Thoracic aorta (tissue), 2 donors: ENCODE measurements at regions not wholly inside any gene's neighbourhood (a gene's known extent, or its start where the extent isn't known, plus 50 kb on each side); places are given as distances from the start of the nearest gene placed in this dataset.

Source experiments
- ATAC-seq: fragments of 150-250 bp; one replicate; pipeline ENCODE4 v1.8.0; 2017; ENCODE audit warnings: low read depth; ENCODE audit not compliant: insufficient number of reproducible peaks, low FRiP score
- DNase-seq: peaks from one replicate; pipeline ENCODE4 v3.0.0-alpha.2; 2020; ENCODE audit warnings: low spot score
- H3K27ac ChIP-seq, 2 donors: fragments of 200-600 bp; sonication (generic); 1 replicate in 1 of 2; 2 replicates in 1 of 2; pipeline ENCODE4 v1.5.1; 2016; ENCODE audit warnings: mild to moderate bottlenecking in 2 of 2, moderate library complexity in 2 of 2
- H3K27me3 ChIP-seq: fragments of 200-600 bp; sonication (generic); replicated peaks from 2 replicates; pipeline ENCODE4 v1.6.0; 2016; ENCODE audit warnings: mild to moderate bottlenecking; ENCODE audit not compliant: insufficient read depth
- H3K36me3 ChIP-seq: fragments of 200-600 bp; sonication (generic); one replicate; pipeline ENCODE4 v1.5.1; 2016
- H3K4me1 ChIP-seq, 2 donors: fragments of 200-600 bp; sonication (generic); 1 replicate in 1 of 2; 2 replicates in 1 of 2; pipeline versions ENCODE4 v1.5.1 to v1.6.0; 2016; ENCODE audit warnings: low read depth in 2 of 2, mild to moderate bottlenecking in 1 of 2; ENCODE audit not compliant: control insufficient read depth in 1 of 2
- H3K4me3 ChIP-seq: fragments of 200-600 bp; sonication (generic); 2 replicates; pipeline ENCODE4 v1.5.1; 2016; ENCODE audit warnings: mild to moderate bottlenecking
- H3K9me3 ChIP-seq: fragments of 200-600 bp; sonication (generic); 2 replicates; pipeline ENCODE4 v1.5.1; 2016
- TF ChIP-seq, protein P1 (sequence below): fragments of 200-600 bp; sonication (generic); IDR thresholded peaks from one replicate; pipeline ENCODE4 v1.5.1; 2019; ENCODE audit warnings: antibody characterized with exemption

DNA sequence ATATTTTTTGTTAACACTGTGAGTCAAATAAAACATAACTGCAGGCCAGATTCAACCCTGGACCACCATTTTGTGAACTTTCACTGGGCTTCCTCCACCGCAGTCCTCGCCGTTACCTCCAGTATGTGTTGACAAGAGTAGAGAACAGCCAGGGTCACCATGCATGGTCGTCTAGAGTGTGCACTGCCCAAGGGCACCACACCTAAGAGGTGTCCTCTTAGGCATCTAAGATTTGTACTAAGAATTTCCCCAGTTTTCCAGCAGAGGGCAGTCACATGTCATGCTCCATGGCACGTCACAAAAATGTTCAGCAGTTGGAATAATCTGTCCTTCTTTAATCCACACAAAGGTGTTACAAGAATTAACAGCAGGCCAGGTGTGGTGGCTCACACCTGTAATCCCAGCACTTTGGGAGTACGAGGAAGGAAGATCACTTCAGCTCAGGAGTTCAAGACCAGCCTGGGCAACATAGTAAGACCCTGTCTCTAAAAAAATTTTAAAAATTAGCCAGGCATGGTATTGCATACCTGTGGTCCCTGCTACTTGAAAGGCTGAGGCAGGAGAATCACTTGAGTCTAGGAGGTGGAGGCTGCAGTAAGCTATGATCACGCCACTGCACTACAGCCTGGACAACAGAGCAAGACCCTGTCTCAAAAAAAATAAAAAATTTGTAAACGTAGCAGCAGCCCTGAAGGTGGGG, 71.2 kb upstream of the FOXK1 start:
- H3K4me1 ChIP-seq: peaks cover 0 to 16% of the 10 kb centered on the region in 2 donors
- H3K36me3 ChIP-seq: no peaks in the 10 kb centered on the region
- ATAC-seq (peak; percentile 47), DNase-seq (no peak)
- no peak overlapping the region for H3K4me3 ChIP-seq
- H3K27me3 ChIP-seq: no peaks in the 10 kb centered on the region
- TF ChIP-seq, protein P1, sequence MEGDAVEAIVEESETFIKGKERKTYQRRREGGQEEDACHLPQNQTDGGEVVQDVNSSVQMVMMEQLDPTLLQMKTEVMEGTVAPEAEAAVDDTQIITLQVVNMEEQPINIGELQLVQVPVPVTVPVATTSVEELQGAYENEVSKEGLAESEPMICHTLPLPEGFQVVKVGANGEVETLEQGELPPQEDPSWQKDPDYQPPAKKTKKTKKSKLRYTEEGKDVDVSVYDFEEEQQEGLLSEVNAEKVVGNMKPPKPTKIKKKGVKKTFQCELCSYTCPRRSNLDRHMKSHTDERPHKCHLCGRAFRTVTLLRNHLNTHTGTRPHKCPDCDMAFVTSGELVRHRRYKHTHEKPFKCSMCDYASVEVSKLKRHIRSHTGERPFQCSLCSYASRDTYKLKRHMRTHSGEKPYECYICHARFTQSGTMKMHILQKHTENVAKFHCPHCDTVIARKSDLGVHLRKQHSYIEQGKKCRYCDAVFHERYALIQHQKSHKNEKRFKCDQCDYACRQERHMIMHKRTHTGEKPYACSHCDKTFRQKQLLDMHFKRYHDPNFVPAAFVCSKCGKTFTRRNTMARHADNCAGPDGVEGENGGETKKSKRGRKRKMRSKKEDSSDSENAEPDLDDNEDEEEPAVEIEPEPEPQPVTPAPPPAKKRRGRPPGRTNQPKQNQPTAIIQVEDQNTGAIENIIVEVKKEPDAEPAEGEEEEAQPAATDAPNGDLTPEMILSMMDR: peak; percentile 84
- no peak overlapping the region for H3K27ac ChIP-seq
- no peaks in the 10 kb centered on the region for H3K9me3 ChIP-seq

DNA sequence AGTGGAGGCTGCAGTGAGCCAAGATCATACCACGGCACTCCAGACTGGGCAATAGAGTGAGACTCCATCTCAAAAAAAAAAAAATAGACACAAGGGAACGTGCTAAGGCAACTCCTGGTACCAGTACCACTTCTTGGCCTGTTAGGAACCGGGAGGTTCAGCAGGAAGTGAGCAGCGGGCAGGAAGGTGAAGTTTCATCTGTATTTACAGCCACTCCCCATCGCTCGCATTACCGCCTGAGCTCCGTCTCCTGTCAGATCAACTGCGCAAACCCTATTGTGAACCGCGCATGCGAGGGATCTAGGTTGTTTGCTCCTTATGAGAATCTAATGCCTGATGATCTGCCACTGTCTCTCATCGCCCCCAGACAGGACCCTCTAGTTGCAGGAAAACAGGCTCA, 69.9 kb upstream of the FOXK1 start:
- H3K27me3 ChIP-seq: no peaks in the 10 kb centered on the region
- H3K4me3 ChIP-seq: no peak overlapping the region
- ATAC-seq: no peak
- peaks cover 0 to 16% of the 10 kb centered on the region in 2 donors for H3K4me1 ChIP-seq
- no peak for DNase-seq
- TF ChIP-seq, protein P1: no peak
- no peak overlapping the region for H3K27ac ChIP-seq
- no peaks in the 10 kb centered on the region for H3K36me3 ChIP-seq
- no peaks in the 10 kb centered on the region for H3K9me3 ChIP-seq

DNA sequence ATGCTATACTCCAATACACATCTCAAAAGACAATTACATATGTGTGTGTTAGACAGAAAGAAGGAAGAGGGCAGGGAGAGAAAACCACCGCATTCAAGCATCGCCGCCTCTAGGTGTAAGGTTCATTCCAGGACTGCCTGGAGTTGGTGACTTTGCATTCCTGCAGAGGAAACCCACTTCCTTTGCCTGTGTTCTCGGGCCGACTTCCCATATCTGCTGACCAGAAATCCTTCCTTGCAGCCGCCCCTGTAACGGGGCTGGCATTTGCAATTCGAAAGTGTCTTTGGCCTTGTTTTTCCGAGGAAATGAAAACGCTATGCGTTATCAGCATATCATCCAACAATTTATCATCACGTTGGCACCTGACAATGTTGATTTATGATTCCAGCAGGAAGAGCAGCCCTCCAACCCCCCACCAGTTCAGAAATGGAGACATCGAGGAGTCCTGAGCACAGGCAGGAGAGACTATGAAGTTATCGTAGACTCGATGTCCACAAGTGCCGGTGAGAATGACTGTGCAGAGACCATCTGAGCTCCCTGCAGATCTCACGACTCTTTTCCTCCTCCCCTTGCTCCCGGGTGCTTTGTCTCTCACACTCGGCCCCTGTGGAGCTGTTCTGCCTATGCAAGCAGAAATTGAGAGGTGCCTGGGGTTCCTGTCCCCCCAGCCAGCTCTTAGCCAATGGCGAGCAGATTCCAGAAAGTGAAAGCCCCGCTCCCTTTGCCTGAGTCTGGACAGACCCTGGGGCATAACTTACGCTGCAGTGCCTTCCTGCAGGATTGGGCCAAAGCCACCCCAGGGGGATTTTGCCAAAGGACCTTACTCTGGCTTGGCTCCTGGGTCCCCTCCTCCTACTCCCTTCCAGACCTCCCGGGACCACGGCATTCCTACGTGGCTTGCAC, 68.9 kb upstream of the FOXK1 start:
- DNase-seq: no peak
- Histone ChIP-seq H3K27ac (peak overlapping the region; percentile 43 to 69), H3K9me3 (no peaks in the 10 kb centered on the region)

DNA sequence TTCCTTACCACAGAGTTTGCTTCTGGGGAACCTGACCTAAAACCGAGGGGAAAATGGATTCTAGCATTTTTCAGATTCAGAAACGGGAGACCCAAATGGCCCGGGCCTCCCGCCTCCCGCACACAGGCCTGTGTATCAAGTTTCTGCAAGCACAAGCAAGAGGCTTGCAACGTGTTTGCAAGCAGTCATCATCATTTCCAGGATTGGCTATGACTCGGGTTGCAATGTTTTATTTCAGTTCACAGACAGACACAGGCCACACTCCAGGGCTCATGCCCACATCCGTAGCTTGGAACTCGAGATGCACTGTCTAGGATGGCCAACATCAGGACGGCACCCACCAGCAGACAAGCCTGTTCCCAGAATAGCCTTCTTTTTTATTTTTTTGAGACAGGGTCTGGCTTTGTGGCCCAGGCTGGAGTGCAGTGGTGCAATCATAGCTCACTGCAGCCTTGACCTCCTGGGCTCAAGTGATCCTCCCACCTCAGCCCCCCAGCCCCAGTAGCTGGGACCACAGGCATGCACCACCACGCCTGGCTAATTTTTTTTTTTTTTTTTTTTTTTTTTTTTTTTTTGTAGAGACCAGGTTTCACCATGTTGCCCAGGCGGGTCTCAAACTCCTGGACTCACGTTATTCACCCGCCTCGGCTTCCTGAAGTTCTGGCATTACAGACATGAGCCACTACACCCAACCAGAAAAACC, 68.1 kb upstream of the FOXK1 start:
- Histone ChIP-seq H3K4me3 (peak overlapping the region; percentile 59), H3K27me3 (no peaks in the 10 kb centered on the region), H3K4me1 (peaks cover 0 to 16% of the 10 kb centered on the region in 2 donors), H3K27ac (peak overlapping the region; percentile 43 to 69), H3K9me3 (no peaks in the 10 kb centered on the region), H3K36me3 (no peaks in the 10 kb centered on the region)
- ATAC-seq (no peak), DNase-seq (no peak)
- TF ChIP-seq, protein P1: no peak

More for the DNA sequence above, 68.9 kb upstream of the FOXK1 start:
- H3K4me3 ChIP-seq: peak overlapping the region; percentile 59
- H3K4me1 ChIP-seq: peaks cover 0 to 16% of the 10 kb centered on the region in 2 donors
- no peaks in the 10 kb centered on the region for H3K27me3 ChIP-seq
- no peaks in the 10 kb centered on the region for H3K36me3 ChIP-seq
- TF ChIP-seq, protein P1: no peak
- ATAC-seq: no peak

DNA sequence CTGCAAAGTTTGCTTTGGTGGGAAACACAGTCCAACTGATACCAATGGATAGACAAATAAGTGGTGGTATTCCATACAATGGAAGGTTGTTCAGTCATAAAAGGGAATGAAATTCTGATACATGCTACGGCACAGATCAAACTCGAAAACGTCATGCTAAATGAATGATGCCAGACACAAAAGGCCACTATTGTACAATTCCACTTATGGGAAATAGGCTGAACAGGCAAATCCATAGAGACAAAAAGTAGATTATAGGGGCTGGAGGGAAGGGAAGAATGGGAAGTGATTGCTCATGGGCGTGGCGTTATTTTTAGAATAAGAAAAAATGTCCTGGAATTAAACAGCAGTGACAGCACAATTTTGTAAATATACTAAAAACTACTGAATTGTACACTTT, 66.0 kb upstream of the FOXK1 start:
- no peaks in the 10 kb centered on the region for H3K27me3 ChIP-seq
- H3K36me3 ChIP-seq: no peaks in the 10 kb centered on the region
- H3K4me1 ChIP-seq: peaks cover 8 to 16% of the 10 kb centered on the region in 2 donors
- no peak overlapping the region for H3K4me3 ChIP-seq
- no peak overlapping the region for H3K27ac ChIP-seq
- H3K9me3 ChIP-seq: no peaks in the 10 kb centered on the region
- ATAC-seq: no peak
- TF ChIP-seq, protein P1: no peak
- DNase-seq: no peak
